GM19035 (cell line): ENCODE measurements at regions not wholly inside any gene's neighbourhood (a gene's known extent, or its start where the extent isn't known, plus 50 kb on each side); places are given as distances from the start of the nearest gene placed in this dataset.
"Not testable (repeated sequence)": the region's sequence is repeated elsewhere in the genome, so short reads cannot be mapped to it uniquely, and the experiment has no call there.

Experiments
- ATAC-seq: cut with Tn5 transposase; IDR thresholded peaks from one replicate; pipeline ENCODE4 v1.9.1; 2021; ENCODE audit not compliant: unreplicated experiment

GRCh38 chr13:82118589-82118988 is 1763.7 kb downstream of the SLITRK1 start:
- no peak for ATAC-seq

- ATAC-seq = no peak
Observed at GRCh38 chr13:82116422-82116989, 1765.8 kb downstream of the SLITRK1 start.

- no peak for ATAC-seq
Observed at GRCh38 chr13:82115391-82115790, 1766.9 kb downstream of the SLITRK1 start.

GRCh38 chr13:82096256-82096655 is 1755.3 kb upstream of the SPRY2 start:
- no peak for ATAC-seq

- ATAC-seq = no peak
Observed at GRCh38 chr13:82092312-82092711, 1751.4 kb upstream of the SPRY2 start.

- ATAC-seq = no peak
Observed at GRCh38 chr13:82088781-82089180, 1747.9 kb upstream of the SPRY2 start.

- ATAC-seq = no peak
Observed at GRCh38 chr13:82076496-82076895, 1735.6 kb upstream of the SPRY2 start.

GRCh38 chr13:82070416-82070815 is 1729.5 kb upstream of the SPRY2 start:
- no peak for ATAC-seq

- no peak for ATAC-seq
Observed at GRCh38 chr13:82062772-82063171, 1721.8 kb upstream of the SPRY2 start.

GRCh38 chr13:82058364-82058763 is 1717.4 kb upstream of the SPRY2 start:
- ATAC-seq = no peak

GRCh38 chr13:82045316-82045715 is 1704.4 kb upstream of the SPRY2 start:
- not testable (repeated sequence) for ATAC-seq

GRCh38 chr13:82036602-82037001 is 1695.7 kb upstream of the SPRY2 start:
- ATAC-seq = no peak

- ATAC-seq = no peak
Observed at GRCh38 chr13:82011355-82011754, 1670.4 kb upstream of the SPRY2 start.

GRCh38 chr13:82010780-82011179 is 1669.9 kb upstream of the SPRY2 start:
- ATAC-seq = no peak

GRCh38 chr13:82002710-82003109 is 1661.8 kb upstream of the SPRY2 start:
- ATAC-seq = no peak

GRCh38 chr13:81995316-81995715 is 1654.4 kb upstream of the SPRY2 start:
- ATAC-seq = no peak

- no peak for ATAC-seq
Observed at GRCh38 chr13:81990652-81991051, 1649.7 kb upstream of the SPRY2 start.

GRCh38 chr13:81988567-81988966 is 1647.6 kb upstream of the SPRY2 start:
- ATAC-seq = no peak

- ATAC-seq = no peak
Observed at GRCh38 chr13:81987677-81988357, 1646.9 kb upstream of the SPRY2 start.

GRCh38 chr13:81987159-81987558 is 1646.2 kb upstream of the SPRY2 start:
- no peak for ATAC-seq

GRCh38 chr13:81986308-81986707 is 1645.4 kb upstream of the SPRY2 start:
- ATAC-seq = no peak

- ATAC-seq = no peak
Observed at GRCh38 chr13:81957121-81957520, 1616.2 kb upstream of the SPRY2 start.

GRCh38 chr13:81929988-81930387 is 1589.1 kb upstream of the SPRY2 start:
- ATAC-seq = no peak
